ENCODE measurements at regions not wholly inside any gene's neighbourhood (a gene's known extent, or its start where the extent isn't known, plus 50 kb on each side); places are given as distances from the start of the nearest gene placed in this dataset.
"Not testable (repeated sequence)": the region's sequence is repeated elsewhere in the genome, so short reads cannot be mapped to it uniquely, and the experiment has no call there.

DNA sequence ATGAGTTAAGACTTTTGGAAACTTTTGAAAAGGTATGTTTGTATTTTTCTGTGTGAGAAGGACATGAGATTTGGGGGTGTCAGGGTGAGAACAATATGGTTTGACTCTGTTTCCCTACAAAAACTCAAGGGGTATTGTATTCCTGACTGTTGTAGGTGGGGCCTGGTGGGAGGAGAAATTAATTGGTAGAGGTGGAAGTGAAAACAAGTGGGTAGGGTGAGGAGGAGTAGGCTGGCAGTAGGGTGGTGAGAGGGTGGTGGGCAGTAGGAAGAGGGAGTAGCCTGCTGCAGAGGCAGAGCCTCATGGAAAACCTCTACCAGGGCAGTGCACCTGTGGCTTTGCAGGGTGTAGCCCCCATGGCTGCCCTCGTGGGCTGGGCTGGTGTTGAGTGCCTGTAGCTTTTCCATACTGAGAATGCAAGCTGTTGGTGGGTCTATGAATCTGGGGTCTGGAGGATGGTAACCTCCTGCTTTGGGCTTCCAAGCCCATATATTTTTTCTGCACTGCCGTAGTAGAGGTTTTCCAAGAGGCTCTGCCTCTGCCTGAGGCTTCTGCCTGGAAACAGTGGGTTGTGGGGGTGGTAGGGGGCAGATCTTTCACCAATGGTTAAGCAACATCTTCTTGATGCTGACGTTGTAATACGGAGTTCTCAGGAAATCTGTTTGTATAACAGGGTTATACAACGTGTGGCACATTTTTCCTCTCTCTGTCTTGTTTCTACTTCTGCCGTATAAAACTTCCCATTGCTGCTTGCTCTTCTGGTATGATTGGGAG lies 133.6 kb upstream of the ZNF519 start:
- ATAC-seq; H3K4me1 ChIP-seq (ENCODE audit: control insufficient read depth, insufficient read depth, low read length): not testable (repeated sequence)

GRCh38 chr18:14262786-14263185 lies 130.6 kb upstream of the ZNF519 start:
- H3K9me3 ChIP-seq (replicated peaks; ENCODE audit: control insufficient read depth, insufficient read depth, low read length); H3K79me2 ChIP-seq (ENCODE audit: control insufficient read depth, insufficient read depth, low read length); H3K4me3 ChIP-seq; H3K27ac ChIP-seq (ENCODE audit: control insufficient read depth, insufficient read depth); DNase-seq (ENCODE audit: low read depth, low spot score); POLR2A ChIA-PET; ATAC-seq; in situ Hi-C loops (cut with MboI); H4K20me1 ChIP-seq (ENCODE audit: control insufficient read depth, insufficient read depth); H3K27me3 ChIP-seq (replicated peaks in 1 of 2; ENCODE audit: control insufficient read depth in 2 of 2, insufficient read depth in 2 of 2, low read length in 1 of 2); FAIRE-seq; BruUV-seq (replicated peaks); H3K9ac ChIP-seq (ENCODE audit: control insufficient read depth, insufficient read depth, low read length); H2AFZ ChIP-seq (ENCODE audit: control insufficient read depth, low read depth, low read length); H3K4me2 ChIP-seq (ENCODE audit: control insufficient read depth, insufficient read depth); SMC1A ChIA-PET (ENCODE audit: uncharacterized antibody, unreplicated experiment); H3K36me3 ChIP-seq (ENCODE audit: control insufficient read depth in 2 of 2, insufficient read depth in 2 of 2, low read length in 1 of 2); H3K4me1 ChIP-seq (ENCODE audit: control insufficient read depth, insufficient read depth, low read length); RAD21 ChIA-PET (ENCODE audit: unreplicated experiment); CTCF ChIA-PET: not testable (repeated sequence)
- WGBS (ENCODE audit: insufficient coverage, insufficient replicate concordance, low lambda C conversion rate, missing lambda C conversion rate): 15% methylated on average over 3 of the region's 3 CpGs
- intact Hi-C loops (cut with micrococcal nuclease; ENCODE audit: unreplicated experiment): loop anchor here (10.0 kb wide), 1 partner anchor 48 kb away; no protein-coding TSS in a partner anchor

More for the DNA sequence above, 133.6 kb upstream of the ZNF519 start:
- H3K27me3 ChIP-seq (replicated peaks in 1 of 2; ENCODE audit: control insufficient read depth in 2 of 2, insufficient read depth in 2 of 2, low read length in 1 of 2); H3K4me2 ChIP-seq (ENCODE audit: control insufficient read depth, insufficient read depth); H3K9me3 ChIP-seq (replicated peaks; ENCODE audit: control insufficient read depth, insufficient read depth, low read length); H3K36me3 ChIP-seq (ENCODE audit: control insufficient read depth in 2 of 2, insufficient read depth in 2 of 2, low read length in 1 of 2); H3K79me2 ChIP-seq (ENCODE audit: control insufficient read depth, insufficient read depth, low read length); POLR2A ChIA-PET; H2AFZ ChIP-seq (ENCODE audit: control insufficient read depth, low read depth, low read length); RAD21 ChIA-PET (ENCODE audit: unreplicated experiment); H3K4me3 ChIP-seq; FAIRE-seq; H3K9ac ChIP-seq (ENCODE audit: control insufficient read depth, insufficient read depth, low read length); CTCF ChIA-PET; H4K20me1 ChIP-seq (ENCODE audit: control insufficient read depth, insufficient read depth); H3K27ac ChIP-seq (ENCODE audit: control insufficient read depth, insufficient read depth); DNase-seq (ENCODE audit: low read depth, low spot score); BruUV-seq (replicated peaks); in situ Hi-C loops (cut with MboI); SMC1A ChIA-PET (ENCODE audit: uncharacterized antibody, unreplicated experiment): not testable (repeated sequence)
- WGBS (ENCODE audit: insufficient coverage, insufficient replicate concordance, low lambda C conversion rate, missing lambda C conversion rate): 3% methylated on average over 6 of the region's 6 CpGs
- intact Hi-C loops (cut with micrococcal nuclease; ENCODE audit: unreplicated experiment): loop anchor here (10.0 kb wide), 1 partner anchor 51 kb away; no protein-coding TSS in a partner anchor

DNA sequence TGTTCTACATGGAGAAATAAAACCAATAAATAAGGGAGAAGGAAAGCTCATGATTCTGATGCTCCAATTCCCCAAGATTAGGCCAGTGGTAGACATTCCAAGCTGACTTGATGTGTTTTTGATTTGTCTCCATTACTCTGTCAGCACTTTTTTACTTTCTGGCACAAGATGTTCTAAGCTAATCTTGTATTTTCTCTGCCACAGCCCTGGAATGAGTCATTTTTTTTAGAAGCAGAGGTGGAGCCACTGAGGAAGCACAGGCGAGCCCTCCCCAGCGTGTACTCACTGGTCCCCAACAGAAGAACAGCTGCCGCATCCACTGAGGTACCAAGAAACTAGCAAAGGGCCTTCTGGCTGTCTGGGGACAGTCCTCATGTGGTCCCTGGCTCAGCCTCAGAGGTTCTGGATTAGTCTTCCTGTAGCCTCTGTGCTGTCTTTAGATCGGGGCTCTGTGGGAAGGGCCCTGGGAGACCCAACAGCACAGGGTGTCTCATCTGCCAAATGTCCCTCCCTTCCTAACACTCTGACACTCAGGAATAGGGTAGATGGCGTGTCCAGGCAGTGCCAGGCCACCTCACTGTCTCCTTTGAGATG lies 117.9 kb upstream of the ZNF519 start:
- H3K27me3 ChIP-seq (replicated peaks in 1 of 2; ENCODE audit: control insufficient read depth in 2 of 2, insufficient read depth in 2 of 2, low read length in 1 of 2); in situ Hi-C loops (cut with MboI); H3K36me3 ChIP-seq (ENCODE audit: control insufficient read depth in 2 of 2, insufficient read depth in 2 of 2, low read length in 1 of 2); H3K9ac ChIP-seq (ENCODE audit: control insufficient read depth, insufficient read depth, low read length); H3K4me2 ChIP-seq (ENCODE audit: control insufficient read depth, insufficient read depth); H3K9me3 ChIP-seq (replicated peaks; ENCODE audit: control insufficient read depth, insufficient read depth, low read length); intact Hi-C loops (cut with micrococcal nuclease; ENCODE audit: unreplicated experiment); H2AFZ ChIP-seq (ENCODE audit: control insufficient read depth, low read depth, low read length); BruUV-seq (replicated peaks); H3K79me2 ChIP-seq (ENCODE audit: control insufficient read depth, insufficient read depth, low read length); H3K27ac ChIP-seq (ENCODE audit: control insufficient read depth, insufficient read depth); H3K4me3 ChIP-seq; POLR2A ChIA-PET; RAD21 ChIA-PET (ENCODE audit: unreplicated experiment); SMC1A ChIA-PET (ENCODE audit: uncharacterized antibody, unreplicated experiment); CTCF ChIA-PET; ATAC-seq; H4K20me1 ChIP-seq (ENCODE audit: control insufficient read depth, insufficient read depth); H3K4me1 ChIP-seq (ENCODE audit: control insufficient read depth, insufficient read depth, low read length); DNase-seq (ENCODE audit: low read depth, low spot score); FAIRE-seq: not testable (repeated sequence)
- 21% methylated on average over 5 of the region's 5 CpGs for WGBS (ENCODE audit: insufficient coverage, insufficient replicate concordance, low lambda C conversion rate, missing lambda C conversion rate)

DNA sequence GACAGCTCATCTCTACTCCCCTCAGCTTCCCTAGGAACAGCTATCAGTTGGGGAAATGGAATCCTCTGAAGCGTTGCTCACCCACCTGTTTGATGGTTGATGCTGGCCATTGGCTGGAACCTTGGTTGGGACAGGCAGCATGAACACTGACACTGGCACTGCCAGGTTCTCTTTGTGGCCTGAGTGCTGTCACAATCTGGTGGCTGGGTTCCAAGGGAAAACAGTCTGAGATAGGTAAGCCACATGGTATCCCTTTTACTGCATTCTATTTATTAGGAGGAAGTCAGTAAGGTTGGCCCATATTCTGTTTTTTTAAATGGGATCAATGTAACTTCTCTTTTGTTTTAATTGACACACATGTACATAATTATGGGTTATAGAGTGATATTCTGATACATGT lies 107.0 kb upstream of the ZNF519 start:
- RAD21 ChIA-PET (ENCODE audit: unreplicated experiment); POLR2A ChIA-PET; H3K36me3 ChIP-seq (ENCODE audit: control insufficient read depth in 2 of 2, insufficient read depth in 2 of 2, low read length in 1 of 2); H3K27me3 ChIP-seq (replicated peaks in 1 of 2; ENCODE audit: control insufficient read depth in 2 of 2, insufficient read depth in 2 of 2, low read length in 1 of 2); ATAC-seq; H2AFZ ChIP-seq (ENCODE audit: control insufficient read depth, low read depth, low read length); H3K27ac ChIP-seq (ENCODE audit: control insufficient read depth, insufficient read depth); FAIRE-seq; H3K79me2 ChIP-seq (ENCODE audit: control insufficient read depth, insufficient read depth, low read length); BruUV-seq (replicated peaks); H4K20me1 ChIP-seq (ENCODE audit: control insufficient read depth, insufficient read depth); H3K4me2 ChIP-seq (ENCODE audit: control insufficient read depth, insufficient read depth); H3K9ac ChIP-seq (ENCODE audit: control insufficient read depth, insufficient read depth, low read length); in situ Hi-C loops (cut with MboI); CTCF ChIA-PET; intact Hi-C loops (cut with micrococcal nuclease; ENCODE audit: unreplicated experiment); H3K4me3 ChIP-seq; H3K4me1 ChIP-seq (ENCODE audit: control insufficient read depth, insufficient read depth, low read length); DNase-seq (ENCODE audit: low read depth, low spot score); H3K9me3 ChIP-seq (replicated peaks; ENCODE audit: control insufficient read depth, insufficient read depth, low read length): not testable (repeated sequence)
- 40% methylated on average over 1 of the region's 1 CpG for WGBS (ENCODE audit: insufficient coverage, insufficient replicate concordance, low lambda C conversion rate, missing lambda C conversion rate)
- SMC1A ChIA-PET (ENCODE audit: uncharacterized antibody, unreplicated experiment): interaction anchor here (0.6 kb wide), 1 partner anchor 131 kb away, joined by 3 read pairs; no protein-coding TSS in a partner anchor
